Activated T-cell treated with anti-CD3 and anti-CD28 coated beads for 4 hours (primary cell): ENCODE measurements at regions not wholly inside any gene's neighbourhood (a gene's known extent, or its start where the extent isn't known, plus 50 kb on each side); places are given as distances from the start of the nearest gene placed in this dataset.
A peak's percentile ranks its signal among the peaks of the same experiment; 100 is the strongest.
"Not testable (repeated sequence)": the region's sequence is repeated elsewhere in the genome, so short reads cannot be mapped to it uniquely, and the experiment has no call there.

Experiments used
- DNase-seq: peaks from one replicate; pipeline ENCODE4 v3.0.0-alpha.2; 2020

DNA sequence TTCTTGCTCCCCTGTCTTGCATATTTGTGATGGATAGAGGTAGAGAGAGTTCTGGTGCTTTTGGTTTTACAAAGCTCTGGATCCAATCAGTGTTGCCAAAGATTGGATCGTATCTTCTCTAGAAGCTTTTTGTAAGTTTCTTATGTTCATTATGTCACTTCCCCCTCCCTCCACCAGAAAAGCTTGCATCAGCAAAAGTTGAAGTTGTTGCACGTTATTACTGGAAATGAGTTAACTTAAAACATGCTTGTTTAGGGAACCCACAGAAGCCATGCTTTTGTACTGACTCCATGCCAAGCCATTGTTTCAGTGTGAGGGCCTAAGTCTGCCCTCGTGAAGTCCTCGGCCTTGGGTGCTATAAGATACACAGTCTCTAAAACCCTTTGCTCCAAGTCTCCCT is 186.5 kb downstream of the ERCC6L2 start:
- DNase-seq, result no peak

- peak; percentile 37 for DNase-seq
These were observed 185.9 kb downstream of the ERCC6L2 start for GRCh38 chr9:96061293-96061987.

DNA sequence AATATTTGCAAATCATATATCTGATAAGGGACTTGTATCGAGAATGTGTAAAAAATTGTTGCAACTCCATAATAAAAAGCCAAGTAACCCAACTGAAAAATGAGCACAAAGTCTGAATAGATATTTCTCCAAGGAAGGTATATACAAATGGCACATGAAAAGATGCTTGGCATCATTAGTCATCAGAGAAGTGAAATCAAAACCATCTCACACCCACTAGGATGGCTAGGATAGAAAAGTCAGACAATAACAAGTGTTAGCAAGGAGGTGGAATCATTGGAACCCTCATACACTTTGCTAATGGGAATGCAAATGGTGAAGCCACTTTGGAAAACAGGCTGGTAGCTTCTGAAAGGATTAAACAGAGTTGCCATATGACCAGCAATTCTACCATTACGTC is 182.7 kb downstream of the ERCC6L2 start:
- DNase-seq, result no peak

DNA sequence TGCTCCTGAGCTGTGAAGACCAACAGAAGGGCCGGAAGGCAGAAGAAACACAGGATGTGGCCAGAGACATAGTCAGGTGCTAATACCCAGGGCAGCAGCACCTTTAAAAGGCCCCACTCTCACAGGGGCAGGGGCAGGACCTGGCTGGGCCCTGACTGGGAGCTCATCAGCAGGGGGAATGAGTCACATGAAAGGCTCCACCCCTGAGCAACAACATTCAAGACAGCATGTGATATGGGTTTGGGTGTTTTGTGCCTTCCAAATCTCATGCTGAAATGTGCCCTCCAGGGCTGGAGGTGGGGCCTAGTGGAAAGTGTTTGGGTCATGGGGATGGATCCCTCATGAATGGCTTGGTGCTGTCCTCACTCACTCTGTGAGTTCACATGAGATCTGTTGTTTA is 181.7 kb downstream of the ERCC6L2 start:
- DNase-seq, result peak; percentile 7

DNA sequence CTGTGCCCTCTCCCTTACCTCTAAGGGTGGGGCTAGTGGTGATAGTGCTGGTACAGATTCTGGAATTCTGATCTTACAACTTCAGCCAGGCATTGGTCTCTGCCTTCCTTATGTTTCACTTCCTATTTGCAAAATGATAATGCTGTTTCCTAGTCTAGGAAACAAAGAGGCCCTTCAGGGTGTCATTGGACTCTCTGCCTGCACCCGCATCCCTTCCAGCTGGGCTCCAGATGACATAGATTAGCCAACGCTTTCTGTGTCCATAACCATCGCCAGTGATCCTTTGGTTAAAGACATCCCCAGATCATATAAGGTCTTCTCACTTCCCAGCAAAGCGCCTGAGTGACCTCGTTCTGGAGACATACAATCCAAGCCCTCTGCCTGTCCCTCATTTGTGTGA is 180.7 kb downstream of the ERCC6L2 start:
- DNase-seq, result no peak

DNA sequence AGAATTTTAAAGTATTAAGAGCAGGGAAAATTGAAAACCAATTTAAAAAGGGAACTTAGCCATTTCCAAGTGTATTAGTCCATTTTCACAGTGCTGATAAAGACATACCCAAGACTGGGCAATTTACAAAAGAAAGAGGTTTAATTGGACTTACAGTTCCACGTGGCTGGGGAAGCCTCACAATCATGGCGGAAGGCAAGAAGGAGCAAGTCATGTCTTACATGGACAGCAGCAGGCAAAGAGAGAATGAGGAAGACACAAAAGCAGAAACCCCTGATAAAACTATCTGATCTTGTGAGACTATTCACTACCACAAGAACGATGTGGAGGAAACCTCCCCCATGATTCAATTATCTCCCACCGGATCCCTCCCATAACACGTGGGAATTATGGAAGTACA is 178.8 kb downstream of the ERCC6L2 start:
- not testable (repeated sequence) for DNase-seq

- DNase-seq, result no peak
These were observed 177.2 kb downstream of the ERCC6L2 start for GRCh38 chr9:96052686-96053085.

DNA sequence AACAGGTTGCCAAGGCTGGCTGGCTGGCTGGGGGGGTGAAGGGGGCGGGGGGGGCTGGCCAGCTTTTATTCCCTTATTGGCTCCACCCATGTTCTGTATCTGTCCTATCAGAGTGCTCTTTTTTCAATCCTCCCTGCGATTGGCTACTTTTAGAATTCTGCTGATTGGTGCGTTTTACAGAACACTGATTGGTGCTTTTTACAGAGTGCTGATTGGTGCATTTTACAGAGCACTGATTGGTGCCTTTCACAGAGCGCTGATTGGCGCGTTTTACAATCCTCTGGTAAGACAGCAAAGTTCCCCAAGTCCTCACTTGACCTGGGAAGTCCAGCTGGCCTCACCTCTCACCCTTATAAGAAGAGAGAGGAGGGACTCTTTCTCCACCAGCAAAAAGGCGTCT is 175.9 kb downstream of the ERCC6L2 start:
- no peak for DNase-seq

- DNase-seq, result no peak
These were observed 175.3 kb downstream of the ERCC6L2 start for GRCh38 chr9:96050861-96051155.

DNA sequence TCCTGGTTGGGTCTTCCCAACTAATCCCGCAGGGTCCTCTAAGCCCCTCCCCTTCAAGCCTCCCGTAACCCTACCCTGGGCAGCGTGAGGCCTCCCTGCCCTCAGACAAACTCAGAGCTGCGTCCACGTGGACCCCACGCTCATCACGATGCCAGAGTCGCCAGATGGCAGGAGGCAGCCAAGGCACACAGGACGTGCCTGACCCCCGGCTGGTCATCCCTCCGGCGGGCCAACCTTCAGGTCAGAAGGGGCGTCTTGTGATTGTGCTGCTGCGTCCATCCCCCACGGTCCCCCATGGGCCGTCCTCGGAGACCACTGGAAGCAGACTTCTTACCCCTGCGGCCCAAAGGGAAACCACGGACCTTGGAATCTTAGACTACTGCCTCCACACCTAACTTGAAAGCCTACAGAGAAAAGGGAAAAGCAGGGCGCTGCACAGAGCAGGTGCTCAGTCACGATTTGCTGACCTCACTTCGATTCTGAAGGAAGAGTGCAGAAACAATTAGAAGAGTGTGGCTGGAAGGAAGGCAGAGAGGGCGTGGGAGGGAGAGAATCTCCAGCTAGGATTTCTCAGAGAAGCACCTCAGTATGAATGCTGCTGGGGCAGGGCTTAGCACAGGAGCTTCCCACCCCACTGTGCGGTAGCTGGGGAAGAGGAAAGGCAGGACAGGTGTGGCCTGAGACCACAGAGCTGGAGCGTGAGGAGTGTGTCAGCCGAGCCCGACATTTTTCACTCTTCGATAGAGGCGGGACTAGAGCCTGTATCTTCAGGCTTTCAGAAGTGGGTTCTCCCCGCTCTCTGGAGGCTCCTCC is 174.8 kb downstream of the ERCC6L2 start:
- no peak for DNase-seq

- no peak for DNase-seq
These were observed 173.7 kb downstream of the ERCC6L2 start for GRCh38 chr9:96048956-96049831.

DNA sequence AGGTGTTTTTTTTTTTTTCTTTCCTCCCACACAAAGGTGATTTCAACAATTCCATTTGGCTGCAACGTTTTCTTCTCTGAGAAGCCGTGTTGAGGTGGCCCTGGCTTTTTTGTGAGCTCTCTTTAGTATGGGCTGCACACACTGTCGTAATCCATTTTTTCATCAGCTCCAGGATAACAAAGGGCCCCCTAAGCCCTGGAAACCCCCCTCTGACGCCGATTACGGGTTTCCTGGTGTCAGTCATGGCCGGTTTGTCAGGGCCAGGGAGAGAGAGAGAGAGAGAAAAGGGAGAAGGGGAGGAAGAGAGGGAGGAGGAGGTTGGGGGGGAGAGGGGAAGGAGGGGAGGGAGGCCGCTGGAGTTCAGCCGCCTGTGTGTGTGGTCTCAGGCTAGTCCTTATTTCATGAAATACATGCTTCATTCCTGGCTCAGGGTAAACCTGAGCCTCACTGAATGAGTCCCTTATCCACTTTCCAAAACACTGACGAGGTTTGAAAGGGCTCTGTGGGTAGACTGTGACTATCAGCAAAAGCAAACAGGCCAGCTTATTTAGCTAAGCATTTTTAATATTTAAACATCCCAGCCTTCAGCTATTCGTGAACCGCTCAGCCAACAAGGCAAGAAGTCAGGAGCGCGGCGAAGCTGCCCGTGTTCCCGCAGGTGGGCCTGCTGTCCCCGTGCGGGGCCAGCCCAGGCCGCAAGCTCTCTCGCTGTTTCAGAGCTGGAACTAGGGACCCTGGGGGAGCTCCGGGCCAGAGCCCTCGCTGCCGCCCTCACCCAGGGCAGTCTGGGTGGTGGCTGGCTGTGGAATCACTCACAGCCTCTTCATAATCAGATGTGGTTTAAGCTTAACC is 172.8 kb downstream of the ERCC6L2 start:
- no peak for DNase-seq

- DNase-seq, result no peak
These were observed 172.2 kb downstream of the ERCC6L2 start for GRCh38 chr9:96047741-96048103.

- no peak for DNase-seq
These were observed 171.7 kb downstream of the ERCC6L2 start for GRCh38 chr9:96047116-96047639.

DNA sequence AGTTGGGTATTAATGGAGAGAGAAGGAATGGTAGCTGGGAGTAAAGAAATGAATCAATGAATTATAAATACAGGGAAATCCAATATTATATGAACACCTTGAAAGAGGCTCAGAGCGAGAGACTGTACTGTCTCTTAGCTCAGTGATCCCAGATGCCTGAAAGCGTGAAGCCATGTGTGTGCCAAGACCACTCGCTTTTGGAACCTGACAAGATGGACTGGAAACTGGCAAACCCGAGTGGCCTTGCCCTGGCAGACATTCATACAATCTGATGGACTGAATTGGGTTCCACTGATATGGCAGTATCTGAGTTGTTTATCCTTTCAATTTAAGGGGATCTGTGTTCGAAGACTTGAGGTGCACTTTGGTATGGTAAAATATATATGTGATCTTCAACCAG is 170.3 kb downstream of the ERCC6L2 start:
- DNase-seq, result no peak

GRCh38 chr9:96044401-96044800 is 168.9 kb downstream of the ERCC6L2 start:
- DNase-seq, result no peak

GRCh38 chr9:96040591-96041461 is 165.3 kb downstream of the ERCC6L2 start:
- no peak for DNase-seq

- no peak for DNase-seq
These were observed 163.4 kb downstream of the ERCC6L2 start for GRCh38 chr9:96038914-96039313.

- no peak for DNase-seq
These were observed 162.8 kb downstream of the ERCC6L2 start for GRCh38 chr9:96038271-96038670.

DNA sequence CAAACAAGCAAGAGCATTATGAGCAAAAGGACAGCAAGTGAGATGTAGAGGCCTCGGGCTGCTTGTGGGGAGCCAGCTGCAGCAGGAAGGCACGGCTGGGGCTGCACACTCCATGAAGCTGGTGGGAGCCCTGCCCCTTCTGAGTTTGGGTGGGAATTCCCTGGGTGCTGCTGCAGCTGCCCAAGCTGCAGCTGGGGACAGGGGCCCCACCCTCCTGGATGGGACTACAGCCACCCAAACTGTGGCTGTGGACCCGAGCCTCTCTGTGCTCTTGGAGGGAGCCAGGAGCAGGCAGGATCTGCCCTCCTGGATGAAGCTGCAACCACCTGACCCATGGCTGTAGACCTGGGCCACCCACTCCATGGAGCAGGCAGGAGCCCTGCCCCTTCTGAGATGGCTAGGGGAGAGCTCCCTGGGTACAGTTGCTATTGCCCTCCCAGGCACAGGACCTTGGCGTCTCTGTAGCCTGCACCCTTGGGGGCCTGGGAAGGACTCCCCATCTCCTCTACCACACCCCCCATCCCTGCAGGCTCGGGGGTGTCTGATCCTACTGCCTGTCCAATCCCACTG is 159.1 kb downstream of the ERCC6L2 start:
- DNase-seq, result no peak

DNA sequence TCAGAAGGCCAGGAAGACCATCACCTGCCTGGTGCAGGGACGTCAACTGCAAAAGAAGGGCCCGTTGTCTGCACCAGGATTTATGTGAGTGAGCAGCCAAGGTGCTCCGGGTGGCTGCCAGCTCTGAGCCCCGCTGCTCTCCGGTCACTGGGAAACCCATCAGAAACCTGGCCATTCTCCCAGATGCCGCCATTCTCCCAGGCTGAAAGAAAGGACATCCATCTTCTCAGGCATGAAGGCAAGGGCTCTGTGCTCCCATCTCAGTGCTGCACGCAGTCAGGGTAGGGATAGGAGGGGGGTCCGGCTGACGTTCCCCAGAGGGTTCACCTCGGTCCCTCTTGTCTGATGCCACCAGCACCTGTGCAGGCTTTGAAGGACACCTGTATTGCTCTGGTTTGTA is 158.4 kb downstream of the ERCC6L2 start:
- no peak for DNase-seq
